ENCODE measurements at regions not wholly inside any gene's neighbourhood (a gene's known extent, or its start where the extent isn't known, plus 50 kb on each side); places are given as distances from the start of the nearest gene placed in this dataset.
A peak's percentile ranks its signal among the peaks of the same experiment; 100 is the strongest.

GRCh38 chr19:30675086-30675485, 302.9 kb downstream of the ZNF536 start:
- ATAC-seq (no peak), DNase-seq (ENCODE audit: low spot score) (no peak)

GRCh38 chr19:30674656-30675055, 302.5 kb downstream of the ZNF536 start:
- ATAC-seq (no peak), DNase-seq (ENCODE audit: low spot score) (no peak)

- ATAC-seq: no peak
- DNase-seq (ENCODE audit: low spot score): no peak
Observed at GRCh38 chr19:30673336-30673735, 301.2 kb downstream of the ZNF536 start.

GRCh38 chr19:30672926-30673325, 300.7 kb downstream of the ZNF536 start:
- ATAC-seq (no peak), DNase-seq (ENCODE audit: low spot score) (no peak)

GRCh38 chr19:30671622-30672051, 299.5 kb downstream of the ZNF536 start:
- no peak for ATAC-seq
- DNase-seq (ENCODE audit: low spot score): no peak

GRCh38 chr19:30671367-30671619, 299.1 kb downstream of the ZNF536 start:
- ATAC-seq: no peak
- no peak for DNase-seq (ENCODE audit: low spot score)

GRCh38 chr19:30670562-30671366, 298.6 kb downstream of the ZNF536 start:
- ATAC-seq: no peak
- no peak for DNase-seq (ENCODE audit: low spot score)

- ATAC-seq (no peak), DNase-seq (ENCODE audit: low spot score) (no peak)
Observed at GRCh38 chr19:30670011-30670329, 297.8 kb downstream of the ZNF536 start.

- peak; percentile 55 for DNase-seq (ENCODE audit: low spot score)
- ATAC-seq: peak; percentile 23
Observed at GRCh38 chr19:30669329-30670010, 297.3 kb downstream of the ZNF536 start.

GRCh38 chr19:30668521-30669155, 296.5 kb downstream of the ZNF536 start:
- DNase-seq (ENCODE audit: low spot score): no peak

GRCh38 chr19:30667746-30668145, 295.6 kb downstream of the ZNF536 start:
- DNase-seq (ENCODE audit: low spot score) (no peak), ATAC-seq (no peak)

More at GRCh38 chr19:30668521-30669155, 296.5 kb downstream of the ZNF536 start:
- no peak for ATAC-seq

- no peak for DNase-seq (ENCODE audit: low spot score)
- ATAC-seq: no peak
Observed at GRCh38 chr19:30667227-30667626, 295.0 kb downstream of the ZNF536 start.

- DNase-seq (ENCODE audit: low spot score) (peak; percentile 56), ATAC-seq (peak; percentile 33)
Observed at GRCh38 chr19:30666301-30666803, 294.2 kb downstream of the ZNF536 start.

GRCh38 chr19:30665449-30665848, 293.3 kb downstream of the ZNF536 start:
- DNase-seq (ENCODE audit: low spot score): no peak
- ATAC-seq: no peak

- DNase-seq (ENCODE audit: low spot score) (no peak), ATAC-seq (no peak)
Observed at GRCh38 chr19:30663611-30664174, 291.5 kb downstream of the ZNF536 start.

- ATAC-seq (peak; percentile 58), DNase-seq (ENCODE audit: low spot score) (peak; percentile 76)
Observed at GRCh38 chr19:30662211-30662861, 290.2 kb downstream of the ZNF536 start.

- DNase-seq (ENCODE audit: low spot score): no peak
Observed at GRCh38 chr19:30659638-30660037, 287.5 kb downstream of the ZNF536 start.

GRCh38 chr19:30656520-30657100, 284.4 kb downstream of the ZNF536 start:
- ATAC-seq (no peak), DNase-seq (ENCODE audit: low spot score) (no peak)

More at GRCh38 chr19:30659638-30660037, 287.5 kb downstream of the ZNF536 start:
- ATAC-seq: no peak

GRCh38 chr19:30653646-30654386, 281.6 kb downstream of the ZNF536 start:
- no peak for DNase-seq (ENCODE audit: low spot score)
- no peak for ATAC-seq

- DNase-seq (ENCODE audit: low spot score): no peak
- no peak for ATAC-seq
Observed at GRCh38 chr19:30652751-30653150, 280.6 kb downstream of the ZNF536 start.

Data from left lobe of liver (tissue), 2 donors.